ENCODE measurements at regions not wholly inside any gene's neighbourhood (a gene's known extent, or its start where the extent isn't known, plus 50 kb on each side); places are given as distances from the start of the nearest gene placed in this dataset.
A peak's percentile ranks its signal among the peaks of the same experiment; 100 is the strongest.

GRCh38 chr9:92242260-92243136 is 51.0 kb downstream of the IARS1 start:
- TF ChIP-seq CTCF (IDR thresholded peaks at IDR 0.05) (peak in 1 of 3 experiments; percentile 33), POLR2AphosphoS5 (IDR thresholded peaks at IDR 0.05; ENCODE audit: insufficient read depth in 1 of 2, low read depth in 1 of 2) (no peak)

Measured in vagina (tissue), 2 donors.